RWPE2 (cell line): ENCODE measurements at regions not wholly inside any gene's neighbourhood (a gene's known extent, or its start where the extent isn't known, plus 50 kb on each side); places are given as distances from the start of the nearest gene placed in this dataset.

Experiments
- ATAC-seq: fragments of 200-7000 bp; cut with Tn5 transposase; 3 replicates; pipeline ENCODE4 v1.9.1; 2021; ENCODE audit warnings: low read depth
- DNase-seq: peaks from one replicate; pipeline ENCODE4 v3.0.0-alpha.2; 2020; ENCODE audit warnings: low spot score
- H3K27ac ChIP-seq: fragments of 450-650 bp; 2 replicates; pipeline ENCODE4 v1.5.1; 2017; ENCODE audit warnings: mild to moderate bottlenecking; ENCODE audit not compliant: poor library complexity, severe bottlenecking
- H3K27me3 ChIP-seq: fragments of 250-450 bp; sonication (Bioruptor Pico); 2 replicates; pipeline ENCODE4 v1.5.1; 2021; ENCODE audit warnings: mild to moderate bottlenecking, moderate library complexity; ENCODE audit not compliant: insufficient read depth, poor library complexity, severe bottlenecking
- H3K36me3 ChIP-seq: fragments of 250-450 bp; sonication (Bioruptor Pico); 2 replicates; pipeline ENCODE4 v1.5.1; 2020; ENCODE audit warnings: low read depth, mild to moderate bottlenecking, moderate library complexity
- H3K4me1 ChIP-seq: fragments of 250-450 bp; sonication (Bioruptor Pico); 2 replicates; pipeline ENCODE4 v1.5.1; 2021; ENCODE audit warnings: mild to moderate bottlenecking, moderate library complexity; ENCODE audit not compliant: insufficient read depth, poor library complexity, severe bottlenecking
- H3K4me3 ChIP-seq: fragments of 250-450 bp; sonication (Bioruptor Pico); 2 replicates; pipeline ENCODE4 v1.5.1; 2021; ENCODE audit warnings: mild to moderate bottlenecking, moderate library complexity; ENCODE audit not compliant: severe bottlenecking
- H3K9me3 ChIP-seq: fragments of 250-450 bp; sonication (Bioruptor Pico); 2 replicates; pipeline ENCODE4 v1.5.1; 2021; ENCODE audit warnings: mild to moderate bottlenecking, moderate library complexity; ENCODE audit not compliant: severe bottlenecking
- TF ChIP-seq, protein P1 (sequence below): fragments of 450-650 bp; IDR thresholded peaks from one replicate; pipeline ENCODE4 v1.5.1; 2017; ENCODE audit warnings: mild to moderate bottlenecking, moderate library complexity; ENCODE audit not compliant: poor library complexity, severe bottlenecking

DNA sequence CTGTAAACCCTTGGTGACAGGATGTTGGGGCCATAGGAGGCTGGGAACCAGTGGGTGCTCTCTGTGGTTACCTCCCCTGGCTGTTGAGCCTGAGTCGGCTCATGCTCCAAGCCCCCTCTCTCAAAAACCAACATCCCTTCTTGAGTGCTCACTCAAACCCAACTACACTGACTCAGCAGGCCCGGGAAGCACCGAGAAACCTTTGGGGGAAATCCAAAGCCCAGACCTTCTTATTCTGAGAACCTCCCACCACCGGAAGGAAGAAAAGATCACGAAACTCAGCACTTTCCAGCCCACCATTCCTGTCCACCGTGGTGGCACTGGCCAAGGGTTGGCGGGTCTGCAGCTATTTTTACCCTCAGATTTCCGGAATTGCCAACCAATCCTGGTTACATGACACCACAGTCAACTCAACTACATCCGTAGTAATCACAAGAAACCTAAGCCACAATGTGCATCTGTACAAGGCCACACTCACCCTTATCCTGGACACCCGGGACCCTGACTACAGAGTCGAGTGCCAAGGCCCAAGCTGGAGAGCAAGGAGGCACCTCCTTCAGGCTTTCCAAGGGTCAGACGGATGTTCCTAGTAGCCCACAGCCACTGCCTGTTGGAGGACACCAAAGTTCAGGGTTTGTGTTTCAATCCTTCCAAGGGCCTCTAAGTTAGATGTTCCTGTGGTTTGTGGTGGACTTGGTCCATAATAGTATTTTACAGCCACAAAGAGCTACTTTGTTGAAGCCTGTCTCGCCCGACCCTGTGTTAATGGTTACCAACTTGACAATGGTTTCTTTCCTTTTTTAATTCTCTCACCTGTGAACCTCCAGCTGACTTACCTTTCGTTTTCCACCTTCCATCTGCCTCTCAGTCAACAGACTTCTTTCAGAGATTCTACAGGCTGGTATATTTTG is 317.0 kb downstream of the CDC5L start:
- ATAC-seq (no peak), DNase-seq (no peak)
- Histone ChIP-seq H3K27me3 (no peaks in the 10 kb centered on the region), H3K27ac (no peak overlapping the region), H3K36me3 (no peaks in the 10 kb centered on the region), H3K4me3 (no peak overlapping the region), H3K9me3 (no peaks in the 10 kb centered on the region), H3K4me1 (no peaks in the 10 kb centered on the region)
- TF ChIP-seq, protein P1, sequence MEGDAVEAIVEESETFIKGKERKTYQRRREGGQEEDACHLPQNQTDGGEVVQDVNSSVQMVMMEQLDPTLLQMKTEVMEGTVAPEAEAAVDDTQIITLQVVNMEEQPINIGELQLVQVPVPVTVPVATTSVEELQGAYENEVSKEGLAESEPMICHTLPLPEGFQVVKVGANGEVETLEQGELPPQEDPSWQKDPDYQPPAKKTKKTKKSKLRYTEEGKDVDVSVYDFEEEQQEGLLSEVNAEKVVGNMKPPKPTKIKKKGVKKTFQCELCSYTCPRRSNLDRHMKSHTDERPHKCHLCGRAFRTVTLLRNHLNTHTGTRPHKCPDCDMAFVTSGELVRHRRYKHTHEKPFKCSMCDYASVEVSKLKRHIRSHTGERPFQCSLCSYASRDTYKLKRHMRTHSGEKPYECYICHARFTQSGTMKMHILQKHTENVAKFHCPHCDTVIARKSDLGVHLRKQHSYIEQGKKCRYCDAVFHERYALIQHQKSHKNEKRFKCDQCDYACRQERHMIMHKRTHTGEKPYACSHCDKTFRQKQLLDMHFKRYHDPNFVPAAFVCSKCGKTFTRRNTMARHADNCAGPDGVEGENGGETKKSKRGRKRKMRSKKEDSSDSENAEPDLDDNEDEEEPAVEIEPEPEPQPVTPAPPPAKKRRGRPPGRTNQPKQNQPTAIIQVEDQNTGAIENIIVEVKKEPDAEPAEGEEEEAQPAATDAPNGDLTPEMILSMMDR = no peak

DNA sequence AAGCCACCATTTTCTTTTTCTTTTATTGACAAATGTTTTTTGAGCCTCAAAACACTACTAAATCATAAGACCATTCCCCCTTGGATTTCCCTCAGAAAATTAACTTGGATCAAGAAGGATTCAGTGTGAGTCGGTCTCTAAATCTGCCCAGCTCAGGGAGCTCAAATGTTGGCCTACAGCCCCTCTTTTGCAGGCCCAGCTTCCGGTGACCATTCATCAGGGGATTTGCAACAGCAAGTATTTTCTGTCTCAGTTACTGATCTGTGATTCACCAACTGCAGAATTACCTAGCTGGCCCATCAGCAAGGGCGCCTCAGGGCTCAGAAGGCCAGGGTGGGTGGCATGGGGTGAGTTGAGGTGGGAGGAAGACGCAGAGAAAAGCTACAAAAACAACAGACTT is 318.1 kb downstream of the CDC5L start:
- H3K9me3 ChIP-seq = no peaks in the 10 kb centered on the region
- ATAC-seq (no peak), DNase-seq (no peak)
- H3K36me3 ChIP-seq = no peaks in the 10 kb centered on the region
- TF ChIP-seq, protein P1 = no peak
- H3K4me3 ChIP-seq = no peak overlapping the region
- no peaks in the 10 kb centered on the region for H3K27me3 ChIP-seq
- no peak overlapping the region for H3K27ac ChIP-seq
- no peaks in the 10 kb centered on the region for H3K4me1 ChIP-seq

DNA sequence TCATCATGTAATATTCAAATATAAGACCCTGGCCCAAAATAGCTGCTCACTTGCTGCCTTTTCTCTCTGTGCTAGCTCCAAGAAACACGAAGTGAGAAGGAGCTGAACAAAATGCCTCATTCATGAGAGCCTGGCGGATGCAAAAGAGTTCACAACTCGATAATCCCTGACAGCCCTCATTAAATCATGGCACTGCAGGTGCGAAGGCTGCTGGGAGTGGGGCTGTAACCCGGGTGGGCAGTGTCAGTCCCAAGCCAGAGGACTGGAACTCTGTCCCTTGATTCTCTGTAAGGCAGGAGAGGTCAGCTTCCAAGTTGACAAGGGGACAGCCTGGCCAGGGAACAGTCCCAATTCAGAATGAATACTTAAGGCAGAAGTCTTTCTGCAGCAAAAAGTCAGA is 318.5 kb downstream of the CDC5L start:
- Histone ChIP-seq H3K27me3 (no peaks in the 10 kb centered on the region), H3K27ac (no peak overlapping the region), H3K36me3 (no peaks in the 10 kb centered on the region), H3K4me3 (no peak overlapping the region), H3K4me1 (no peaks in the 10 kb centered on the region), H3K9me3 (no peaks in the 10 kb centered on the region)
- TF ChIP-seq, protein P1 = no peak
- no peak for ATAC-seq
- DNase-seq = no peak

DNA sequence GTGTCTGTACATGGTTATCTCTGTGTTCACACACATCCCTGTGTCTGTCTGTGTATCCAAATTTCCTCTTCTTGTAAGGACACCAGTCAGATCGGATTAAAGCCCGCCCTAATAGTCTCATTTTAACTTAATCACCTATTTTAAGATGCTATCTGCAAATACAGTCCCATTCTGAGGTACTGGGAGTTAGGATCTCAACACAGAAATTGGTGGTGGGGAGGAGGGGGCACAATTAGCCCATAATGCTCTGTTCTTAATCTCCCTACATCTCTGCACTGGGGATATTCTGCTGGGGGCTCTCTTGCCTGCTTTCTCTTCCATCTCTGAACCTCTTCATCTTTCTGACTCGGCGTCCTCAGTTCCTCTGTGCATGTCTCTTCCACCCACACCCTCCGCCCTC is 320.7 kb downstream of the CDC5L start:
- Histone ChIP-seq H3K27ac (no peak overlapping the region), H3K27me3 (no peaks in the 10 kb centered on the region), H3K4me3 (no peak overlapping the region), H3K36me3 (no peaks in the 10 kb centered on the region), H3K9me3 (no peaks in the 10 kb centered on the region), H3K4me1 (no peaks in the 10 kb centered on the region)
- ATAC-seq (no peak), DNase-seq (no peak)
- TF ChIP-seq, protein P1 = no peak
